Right renal pelvis (tissue), 4 donors: ENCODE measurements at regions not wholly inside any gene's neighbourhood (a gene's known extent, or its start where the extent isn't known, plus 50 kb on each side); places are given as distances from the start of the nearest gene placed in this dataset.

Source experiments
- DNase-seq, 4 donors: peaks; one replicate each; pipeline ENCODE4 v3.0.0-alpha.2; 2013; ENCODE audit warnings: low read depth in 4 of 4, low spot score in 3 of 4, missing footprints in 1 of 4

DNA sequence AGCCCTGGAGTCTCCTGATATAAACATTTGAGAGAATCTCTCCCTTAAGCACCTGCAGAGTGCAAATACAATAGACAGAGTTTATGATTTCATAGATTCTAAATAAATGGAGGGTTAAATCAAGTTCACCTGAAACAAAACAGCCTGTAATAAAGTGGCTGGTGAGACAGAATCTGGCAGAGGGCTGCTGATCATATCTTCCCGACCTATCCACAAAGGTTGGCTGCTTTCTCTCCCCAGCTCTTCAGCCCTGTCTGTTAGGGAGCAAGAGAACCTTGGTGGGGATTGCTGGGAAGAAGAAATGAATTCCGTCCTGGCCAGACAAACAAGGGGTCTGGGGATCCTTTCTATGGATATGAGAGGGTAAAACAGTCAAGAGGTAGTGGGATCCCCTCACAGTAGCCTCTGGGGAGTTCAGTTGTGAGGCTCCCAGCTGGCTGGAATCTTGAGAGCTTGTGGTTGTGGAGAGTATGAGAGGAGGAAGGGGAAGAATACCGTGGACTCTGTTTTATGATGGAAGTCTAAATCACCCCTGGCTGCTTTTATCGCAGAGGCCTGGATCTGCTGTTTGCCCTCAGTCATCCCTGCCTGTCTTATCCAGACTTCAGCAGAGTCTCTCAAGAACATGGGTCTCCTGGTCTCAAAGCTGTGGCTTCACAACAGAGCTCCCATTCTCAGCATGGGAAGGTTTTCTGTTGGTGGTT lies 451.3 kb downstream of the NTRK3 start:
- no peak for DNase-seq

DNA sequence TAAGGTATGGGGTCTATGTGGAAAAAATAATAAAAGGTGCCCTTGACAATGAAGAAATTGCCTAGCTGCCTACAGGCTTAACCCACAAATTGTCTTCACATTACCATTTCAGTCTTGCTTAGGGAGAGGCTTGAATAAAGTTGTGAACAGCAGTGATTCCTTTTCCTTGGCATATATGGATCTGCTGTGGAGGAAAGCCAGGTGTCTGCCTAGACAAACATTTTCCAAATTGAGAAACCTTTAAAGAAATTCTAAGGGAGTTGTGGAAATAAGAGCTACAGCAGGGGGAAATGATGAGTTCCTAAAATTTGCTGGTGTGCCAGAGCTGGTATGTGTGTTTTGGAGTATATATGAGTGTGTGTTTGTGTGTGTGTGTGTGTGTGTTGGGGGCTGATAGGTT lies 452.1 kb downstream of the NTRK3 start:
- no peak for DNase-seq

DNA sequence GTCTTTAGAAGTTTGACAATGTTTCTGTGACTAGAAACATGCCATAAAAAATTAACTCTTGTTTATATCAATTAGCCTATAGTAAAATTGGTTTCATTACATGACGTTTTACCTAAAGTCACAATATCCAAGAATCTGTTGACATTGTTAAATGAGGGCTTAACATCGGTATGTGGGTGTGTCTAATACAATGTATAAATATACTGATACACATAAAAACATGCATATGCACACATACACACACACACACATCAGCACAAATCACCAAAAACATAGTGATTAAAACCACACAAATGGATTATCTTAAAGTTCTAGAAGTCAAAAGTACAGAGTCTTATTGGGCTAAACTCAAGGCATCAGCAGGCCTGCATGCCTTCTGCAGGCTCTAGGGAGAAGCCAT lies 456.7 kb downstream of the NTRK3 start:
- DNase-seq: no peak

DNA sequence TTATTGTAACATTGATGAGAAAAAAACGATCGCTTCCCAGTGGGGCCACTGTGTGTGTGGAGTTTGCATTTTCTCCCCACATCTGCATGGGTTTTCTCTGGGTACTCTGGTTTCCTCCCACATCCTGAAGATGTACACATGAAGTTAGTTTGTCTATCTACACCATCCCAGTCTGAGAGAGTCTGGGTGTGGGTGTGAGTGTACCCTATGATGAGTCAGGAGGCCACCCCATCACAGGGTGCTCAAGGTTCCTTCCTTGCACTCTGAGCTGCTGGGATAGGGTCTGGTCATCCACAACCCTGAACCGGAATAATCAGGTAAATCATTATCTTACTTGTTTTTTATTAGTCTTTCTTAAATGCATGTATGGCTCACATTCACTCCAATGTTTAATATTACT lies 457.1 kb downstream of the NTRK3 start:
- no peak for DNase-seq

DNA sequence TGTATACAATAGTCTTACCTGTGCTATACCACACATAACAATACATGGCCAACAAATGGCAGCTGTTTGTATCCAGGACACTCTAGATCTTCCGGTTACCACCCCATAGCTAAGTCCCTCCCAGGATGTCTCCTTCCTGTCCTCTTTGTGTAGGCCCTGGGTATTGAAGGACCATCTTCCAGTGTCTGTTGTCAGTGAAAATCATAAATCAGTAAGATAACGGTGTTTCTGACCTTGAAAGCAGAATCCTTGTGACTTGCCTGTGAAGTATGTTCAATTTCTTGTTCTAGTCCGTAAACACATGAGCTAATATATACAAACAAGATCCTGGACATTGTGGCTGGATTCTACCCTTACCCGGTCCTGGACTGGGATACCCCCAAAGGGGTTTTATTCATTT lies 462.8 kb downstream of the NTRK3 start:
- DNase-seq: no peak

DNA sequence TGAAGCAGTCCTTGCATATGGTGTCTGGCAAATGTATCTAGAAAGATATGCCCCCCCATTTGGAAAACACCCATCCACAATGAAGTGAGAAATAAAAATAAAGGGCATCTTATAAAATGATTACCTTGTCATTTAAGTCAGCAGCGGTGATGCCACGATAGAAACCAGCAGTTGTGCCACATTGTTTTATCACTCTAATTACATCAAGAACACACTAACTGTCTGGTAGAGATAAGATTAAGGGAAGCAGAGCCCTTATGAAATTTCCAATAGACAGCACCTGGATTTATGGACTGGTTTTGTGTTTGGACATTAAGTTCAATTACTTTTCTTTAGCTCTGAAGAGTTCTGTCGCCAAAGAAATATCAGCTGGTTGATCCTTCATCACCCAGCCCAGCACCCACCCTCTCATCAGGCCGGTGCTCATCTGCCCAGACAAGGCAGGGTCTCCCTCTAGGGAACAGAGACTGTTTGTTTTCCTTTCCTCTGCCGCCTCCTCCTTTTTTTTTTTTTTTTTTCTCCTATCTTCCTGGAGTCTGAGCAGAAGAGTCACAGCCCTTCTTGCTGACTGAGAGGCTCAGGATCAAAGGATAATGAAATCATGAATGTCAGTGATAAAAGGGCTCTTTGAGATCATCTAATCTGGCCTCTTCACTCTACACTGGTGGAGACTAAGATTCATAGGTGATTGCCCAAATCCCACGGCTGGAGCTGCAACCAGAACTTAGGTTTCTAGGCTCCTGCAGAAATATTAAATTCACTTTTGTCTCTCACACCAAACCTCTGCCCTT lies 464.1 kb downstream of the NTRK3 start:
- no peak for DNase-seq

DNA sequence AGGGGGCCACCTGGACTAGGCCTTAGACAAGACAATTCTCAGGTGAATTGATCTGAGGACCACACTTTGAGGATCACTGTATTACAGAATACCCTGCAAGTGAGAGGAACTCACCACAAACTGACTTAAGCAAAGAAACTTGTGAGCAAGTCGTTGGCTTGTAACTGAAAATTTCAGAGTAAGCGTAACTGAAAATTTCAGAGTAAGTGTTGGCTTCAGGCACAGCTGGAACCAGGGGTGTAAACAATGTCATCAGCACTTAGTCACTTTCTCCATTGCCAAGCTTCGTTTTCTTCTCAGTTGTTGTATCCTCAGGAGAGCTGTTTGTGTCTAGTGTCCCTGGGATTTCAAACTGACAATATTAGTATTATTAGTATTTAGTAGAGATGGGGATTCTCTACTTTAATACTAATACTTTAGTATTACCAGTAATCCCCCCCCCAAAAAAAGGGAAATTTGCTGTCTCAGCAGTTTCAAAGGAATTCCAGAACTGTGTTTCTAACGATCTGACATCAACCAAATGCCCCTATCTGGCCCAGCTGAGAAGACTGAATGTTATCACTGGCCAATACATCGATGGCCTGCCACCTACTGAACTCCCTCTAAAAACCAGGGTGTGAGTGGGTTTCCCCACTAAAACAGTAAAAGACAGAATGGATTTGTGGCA lies 474.4 kb downstream of the NTRK3 start:
- DNase-seq: no peak

DNA sequence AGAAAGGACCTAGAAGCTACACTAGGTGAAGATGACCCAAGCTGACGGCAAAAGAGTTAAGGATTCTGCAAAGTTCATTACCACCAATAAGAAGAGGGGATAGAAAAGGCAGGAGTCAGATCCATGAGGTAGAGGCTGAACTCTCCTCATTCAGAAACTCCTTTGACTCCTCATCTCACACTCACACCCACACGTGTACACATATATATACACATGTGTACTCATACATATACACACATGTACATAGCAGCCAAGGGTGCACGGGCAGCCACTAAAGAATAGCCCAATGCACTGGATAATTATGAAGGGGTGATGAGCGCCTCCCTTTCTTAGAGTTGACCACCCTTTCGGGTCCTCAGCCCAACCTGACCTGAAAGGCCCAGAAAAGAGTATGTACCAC lies 476.8 kb downstream of the NTRK3 start:
- no peak for DNase-seq

DNA sequence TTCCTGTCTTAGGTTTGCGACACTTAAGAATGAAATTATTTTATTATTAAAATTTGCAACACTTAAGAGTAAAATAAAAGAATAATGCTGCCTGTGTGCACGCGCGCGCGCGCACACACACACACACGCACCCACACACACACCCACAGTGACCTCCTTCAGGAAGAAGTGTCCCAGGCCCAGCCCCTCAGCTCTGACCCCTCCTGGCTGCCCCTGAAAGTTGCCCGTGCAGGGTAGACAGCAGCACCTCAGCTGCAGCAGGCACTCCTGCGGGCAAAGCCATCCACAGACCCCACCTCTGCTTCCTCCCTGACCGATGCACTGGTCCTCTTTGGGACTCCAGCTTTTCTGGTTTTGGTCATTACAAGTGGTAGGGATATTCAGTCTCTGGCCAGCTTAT lies 478.2 kb downstream of the NTRK3 start:
- no peak for DNase-seq

DNA sequence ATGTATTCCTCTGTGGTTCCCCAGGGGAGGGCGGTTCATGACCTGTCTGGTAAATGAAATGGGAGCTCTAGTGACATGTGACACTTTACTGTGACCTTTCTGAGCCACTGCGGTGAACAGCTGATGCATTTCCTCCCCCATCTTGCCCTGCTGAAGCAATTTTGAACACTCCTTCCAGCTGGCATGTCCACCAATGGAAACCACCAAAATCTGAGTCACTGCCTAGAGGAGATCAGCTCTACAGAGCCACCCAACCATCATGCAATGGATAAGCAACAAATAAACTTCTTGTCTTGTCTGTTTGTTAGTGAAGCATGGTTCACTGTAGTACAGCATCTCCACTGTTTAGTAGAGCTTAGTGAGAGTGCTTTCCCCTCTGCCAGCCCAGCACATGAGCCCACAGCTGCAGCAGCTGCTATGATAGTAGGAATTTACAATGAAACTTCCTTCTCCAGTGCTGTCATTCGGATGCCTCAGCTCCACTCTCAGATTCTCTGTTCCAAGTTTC lies 479.4 kb downstream of the NTRK3 start:
- no peak for DNase-seq

DNA sequence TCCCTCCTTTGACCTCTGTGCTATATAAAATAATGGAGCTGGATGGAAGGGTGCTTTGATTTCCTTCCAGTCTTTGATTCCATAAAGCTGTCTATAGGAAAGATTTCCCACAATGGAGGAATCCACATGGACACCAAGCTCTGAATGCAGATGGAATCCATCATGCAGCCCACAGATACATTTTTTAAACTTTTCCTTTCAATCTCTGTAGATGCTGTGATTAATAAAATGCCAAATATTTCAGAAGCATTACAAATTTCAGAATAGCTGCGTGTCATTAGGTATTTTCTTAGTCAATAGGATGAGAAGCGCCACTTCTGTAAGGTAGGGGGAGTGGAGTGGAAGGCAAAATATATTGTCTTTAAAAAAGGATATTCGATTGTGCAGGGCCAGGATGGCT lies 489.0 kb downstream of the NTRK3 start:
- no peak for DNase-seq

DNA sequence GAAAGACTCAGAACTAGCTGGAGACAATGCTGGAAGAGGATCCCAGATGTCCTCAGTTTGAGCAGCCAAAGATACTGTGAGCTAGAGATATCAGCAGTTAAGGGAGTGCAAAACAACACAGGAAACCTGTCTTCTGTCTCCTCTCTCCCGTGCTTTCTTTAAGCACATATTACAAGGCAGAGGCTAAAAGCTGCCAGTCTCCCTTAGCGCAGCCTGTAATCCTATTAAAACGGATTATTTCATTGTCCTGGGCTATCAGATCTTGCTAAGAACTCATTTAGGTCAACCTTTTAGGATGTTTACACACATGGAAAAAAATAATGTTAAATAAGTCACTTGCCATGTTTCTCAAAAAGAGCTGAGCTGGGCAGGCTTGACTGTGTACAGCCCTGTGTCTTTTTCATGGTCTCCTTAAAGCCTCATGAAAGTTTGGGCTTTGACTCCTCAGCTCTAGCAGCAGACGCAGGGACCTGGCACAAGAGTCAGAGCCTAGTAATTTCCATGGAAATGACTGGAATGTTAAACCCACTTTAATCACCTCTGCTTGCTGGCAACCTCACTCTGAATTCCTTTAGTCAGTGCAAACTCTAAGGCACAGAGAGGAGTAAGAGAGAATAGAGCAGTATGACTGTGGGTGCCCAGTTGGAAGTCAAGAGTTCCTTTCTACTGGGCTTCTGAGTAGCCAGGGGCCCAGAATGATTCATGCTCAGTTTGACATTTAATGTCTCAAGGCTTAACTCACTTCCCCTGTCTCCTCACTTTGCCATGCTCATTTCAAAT lies 491.9 kb downstream of the NTRK3 start:
- no peak for DNase-seq

DNA sequence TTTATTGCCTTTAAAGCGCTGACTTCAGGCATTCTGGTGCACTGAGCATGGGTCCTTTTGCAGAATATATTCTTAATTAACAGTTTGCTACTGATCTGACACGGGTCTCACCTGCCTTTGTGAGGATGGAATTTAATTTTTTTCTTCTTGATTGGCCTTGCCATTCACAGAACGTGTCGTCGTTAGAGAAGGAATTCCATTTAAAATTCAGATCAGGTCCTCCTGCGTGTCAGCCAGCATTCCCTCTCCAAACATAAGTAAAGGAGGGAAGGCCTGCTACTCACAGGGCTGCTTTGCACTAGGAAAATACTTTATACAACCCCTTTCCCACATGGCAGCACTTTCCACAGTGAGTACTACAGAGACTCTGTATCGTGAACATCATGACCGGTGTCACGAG lies 492.7 kb downstream of the NTRK3 start:
- no peak for DNase-seq

DNA sequence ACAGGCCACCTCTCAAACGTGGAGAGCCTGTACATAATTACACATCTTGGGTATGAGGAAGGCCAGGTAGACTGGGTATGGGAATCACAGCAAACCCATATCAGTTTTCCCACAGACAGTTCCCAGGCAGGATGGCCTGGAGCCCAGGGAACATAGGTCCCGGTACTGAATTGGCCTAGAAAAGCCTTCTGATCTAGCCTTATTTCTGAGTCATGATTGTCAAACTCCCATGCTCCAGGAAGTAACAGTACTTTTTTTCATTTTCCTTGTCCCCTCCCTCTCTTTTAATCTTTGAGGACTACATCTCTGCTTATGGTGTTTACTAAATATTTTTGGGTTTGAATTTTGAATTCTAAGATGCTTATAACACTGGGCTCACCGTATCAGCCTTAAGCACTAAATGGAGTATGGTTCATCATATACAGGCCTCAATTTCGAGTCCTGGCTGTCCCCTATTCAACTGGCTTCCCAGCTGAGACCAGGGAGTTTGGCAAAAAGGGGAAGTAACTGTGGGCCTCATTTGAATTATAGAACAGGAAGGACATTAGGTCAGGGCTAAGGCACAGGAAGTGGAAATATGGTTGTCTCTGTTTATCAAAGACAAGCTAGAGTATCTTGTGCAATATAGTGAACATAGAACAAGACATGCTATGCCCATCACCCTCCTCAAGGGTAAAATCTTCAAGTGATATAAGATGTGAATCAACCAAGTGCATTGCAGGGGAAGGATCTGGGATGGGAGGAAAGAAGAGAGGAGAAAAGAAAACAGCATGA lies 494.6 kb downstream of the NTRK3 start:
- DNase-seq: no peak

DNA sequence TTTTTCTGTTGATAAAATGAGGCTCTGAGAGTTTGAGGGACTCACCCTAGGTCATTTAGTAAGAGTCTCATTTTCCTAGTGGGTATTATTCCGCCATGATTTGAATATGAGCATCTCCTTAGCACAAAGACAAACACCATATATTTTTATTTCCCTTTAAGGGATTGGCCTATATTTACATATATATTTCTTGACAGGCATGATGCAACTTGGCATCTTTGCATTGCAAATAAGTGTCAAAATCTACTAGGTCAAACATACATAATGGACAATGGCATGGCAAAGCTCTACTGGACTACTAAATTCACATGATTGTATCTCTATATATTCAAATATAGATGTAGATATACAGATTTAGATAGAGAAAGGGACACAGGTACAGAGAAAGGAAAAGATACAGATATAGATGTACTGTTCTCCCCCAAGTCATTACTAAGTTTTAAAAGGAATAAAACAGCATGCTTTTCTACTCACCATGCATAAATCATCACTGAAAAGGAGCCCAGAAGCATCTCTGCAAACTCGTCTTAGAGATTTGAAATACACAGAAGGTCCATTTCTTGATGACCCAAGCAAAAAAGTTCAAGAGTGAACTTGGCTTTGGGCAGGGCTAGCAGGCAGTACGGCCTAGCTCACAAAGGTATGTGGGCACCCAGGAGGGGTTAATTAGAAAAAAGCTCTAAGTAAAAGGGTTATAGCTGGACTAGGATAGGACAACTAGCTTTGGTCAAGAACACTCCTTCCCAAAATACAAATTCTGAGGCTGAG lies 495.8 kb downstream of the NTRK3 start:
- no peak for DNase-seq

DNA sequence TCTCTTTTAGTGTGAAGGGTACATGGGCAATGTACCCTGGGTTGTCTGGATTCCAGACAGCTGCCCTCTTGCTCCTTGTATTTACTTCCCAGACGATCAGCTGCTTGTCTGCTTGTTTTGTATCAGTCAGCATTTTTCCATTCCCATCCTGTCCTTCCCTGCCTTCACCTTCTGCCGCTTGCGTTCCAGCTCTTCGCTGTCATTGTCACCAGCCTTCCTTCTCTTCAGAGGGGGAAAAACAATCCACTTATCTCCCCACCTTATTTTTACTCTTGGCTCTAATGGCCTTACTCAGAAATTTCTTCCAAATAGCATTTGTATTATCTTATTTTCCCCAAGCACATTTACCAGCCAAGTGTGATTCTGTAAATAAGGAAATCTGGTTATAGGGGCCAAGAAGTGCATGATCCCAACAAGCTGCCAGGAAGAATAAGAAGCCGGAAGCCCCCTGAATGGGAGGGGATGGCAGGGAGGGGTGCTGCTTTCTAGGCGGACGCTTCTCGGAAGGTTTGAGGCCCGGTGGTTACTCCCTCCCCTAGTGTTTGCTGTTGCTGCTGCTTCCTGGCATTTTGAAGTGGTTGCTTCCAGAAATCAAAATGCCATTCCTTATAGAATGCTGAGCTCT lies 497.6 kb downstream of the NTRK3 start:
- no peak for DNase-seq

DNA sequence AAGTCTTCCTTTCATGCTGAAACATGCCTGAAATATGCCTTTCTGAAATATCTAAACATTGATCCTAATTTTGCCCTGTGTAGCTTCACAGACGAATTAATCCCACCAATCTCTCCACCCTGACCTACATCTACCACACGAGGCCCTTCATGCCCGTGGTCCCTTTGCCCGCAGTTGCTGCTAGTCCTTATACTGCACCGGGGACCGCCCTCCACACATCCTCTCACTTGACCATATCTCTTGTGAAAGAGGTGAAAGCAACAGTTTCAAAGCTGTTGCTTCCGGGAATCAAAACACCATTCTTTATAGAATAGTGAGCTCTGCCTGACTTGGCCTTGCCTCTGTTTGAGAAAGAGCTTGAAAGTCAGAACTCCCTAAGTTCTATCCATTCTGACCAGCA lies 499.5 kb downstream of the NTRK3 start:
- no peak for DNase-seq

DNA sequence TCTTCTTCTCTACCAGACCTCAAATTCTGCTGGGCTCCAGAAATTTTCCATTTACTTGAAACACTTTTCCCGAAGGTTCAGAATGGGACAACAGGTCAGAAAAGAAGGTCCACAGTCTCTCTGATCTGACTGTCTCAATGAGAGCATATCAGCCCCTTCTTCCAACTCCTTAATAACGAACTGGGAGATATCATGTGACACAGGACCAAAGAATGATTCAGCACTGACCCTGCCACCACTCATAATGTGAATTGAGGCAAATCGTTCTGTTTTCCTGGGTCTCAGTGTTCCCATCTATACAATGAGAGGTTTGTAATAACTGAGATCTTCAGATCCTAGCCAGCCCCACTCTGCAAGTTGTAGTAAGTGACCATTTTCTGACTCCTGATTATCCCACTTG lies 500.5 kb downstream of the NTRK3 start:
- DNase-seq: no peak

DNA sequence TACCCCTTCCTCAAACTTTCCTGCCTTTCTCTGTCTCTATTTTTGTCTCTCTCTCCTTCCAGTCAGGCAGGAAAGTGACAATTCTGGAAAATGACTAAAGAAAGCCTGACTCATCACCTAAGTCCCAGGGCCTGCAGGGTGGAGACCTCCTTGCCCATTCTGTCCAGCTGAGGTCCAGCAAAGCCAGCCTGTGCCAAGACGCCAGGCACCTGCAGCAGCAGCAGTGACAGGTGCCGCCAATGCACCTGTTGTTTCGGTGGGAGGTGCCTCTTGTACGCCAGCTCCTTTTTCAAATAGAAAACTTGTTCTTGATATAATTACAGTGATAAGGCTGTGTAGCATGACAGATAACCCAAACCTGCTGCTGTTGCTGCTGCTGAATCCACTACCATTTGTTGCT lies 501.3 kb downstream of the NTRK3 start:
- no peak for DNase-seq
